ENCODE measurements at regions not wholly inside any gene's neighbourhood (a gene's known extent, or its start where the extent isn't known, plus 50 kb on each side); places are given as distances from the start of the nearest gene placed in this dataset.
A peak's percentile ranks its signal among the peaks of the same experiment; 100 is the strongest.

- Histone ChIP-seq H3K4me3 (no peak overlapping the region), H3K27me3 (replicated peaks) (peaks cover 3% of the 10 kb centered on the region; the same call in 1 of the 2 replicates), H3K4me1 (replicated peaks) (no peaks in the 10 kb centered on the region), H3K9me3 (replicated peaks) (no peaks in the 10 kb centered on the region; the same call in 1 of the 2 replicates), H3K36me3 (no peaks in the 10 kb centered on the region), H3K27ac (no peak overlapping the region)
- no peak for DNase-seq (ENCODE audit: low read depth in 1 of 2, low spot score in 2 of 2)
These were observed 568.2 kb downstream of the TUSC7 start for GRCh38 chr3:117277816-117278215.

GRCh38 chr3:117278424-117279190, 569.0 kb downstream of the TUSC7 start:
- H3K36me3 ChIP-seq, result no peaks in the 10 kb centered on the region
- H3K9me3 ChIP-seq (replicated peaks), result no peaks in the 10 kb centered on the region; the same call in 1 of the 2 replicates
- H3K27me3 ChIP-seq (replicated peaks), result peaks cover 3% of the 10 kb centered on the region; the same call in 1 of the 2 replicates
- peak in 1 of 2 experiments; percentile 4 for DNase-seq (ENCODE audit: low read depth in 1 of 2, low spot score in 2 of 2)
- H3K4me1 ChIP-seq (replicated peaks), result no peaks in the 10 kb centered on the region
- H3K27ac ChIP-seq, result no peak overlapping the region
- no peak overlapping the region for H3K4me3 ChIP-seq

GRCh38 chr3:117281371-117281770, 571.8 kb downstream of the TUSC7 start:
- no peak for DNase-seq (ENCODE audit: low read depth in 1 of 2, low spot score in 2 of 2)
- H3K9me3 ChIP-seq (replicated peaks), result no peaks in the 10 kb centered on the region; the same call in 1 of the 2 replicates
- H3K36me3 ChIP-seq, result no peaks in the 10 kb centered on the region
- H3K4me3 ChIP-seq, result no peak overlapping the region
- H3K27me3 ChIP-seq (replicated peaks), result no peaks in the 10 kb centered on the region; the same call in 1 of the 2 replicates
- no peak overlapping the region for H3K27ac ChIP-seq
- no peaks in the 10 kb centered on the region for H3K4me1 ChIP-seq (replicated peaks)

- Histone ChIP-seq H3K4me3 (no peak overlapping the region), H3K27ac (no peak overlapping the region), H3K36me3 (no peaks in the 10 kb centered on the region), H3K27me3 (replicated peaks) (no peaks in the 10 kb centered on the region; the same call in 1 of the 2 replicates), H3K4me1 (replicated peaks) (no peaks in the 10 kb centered on the region), H3K9me3 (replicated peaks) (no peaks in the 10 kb centered on the region; the same call in 1 of the 2 replicates)
- DNase-seq (ENCODE audit: low read depth in 1 of 2, low spot score in 2 of 2), result no peak
These were observed 573.0 kb downstream of the TUSC7 start for GRCh38 chr3:117282566-117282965.

GRCh38 chr3:117285737-117286136, 576.2 kb downstream of the TUSC7 start:
- DNase-seq (ENCODE audit: low read depth in 1 of 2, low spot score in 2 of 2), result no peak
- Histone ChIP-seq H3K4me3 (no peak overlapping the region), H3K4me1 (replicated peaks) (no peaks in the 10 kb centered on the region), H3K27ac (no peak overlapping the region), H3K36me3 (no peaks in the 10 kb centered on the region), H3K9me3 (replicated peaks) (no peaks in the 10 kb centered on the region), H3K27me3 (replicated peaks) (no peaks in the 10 kb centered on the region; the same call in 1 of the 2 replicates)

GRCh38 chr3:117286488-117286887, 576.9 kb downstream of the TUSC7 start:
- H3K27ac ChIP-seq, result no peak overlapping the region
- no peaks in the 10 kb centered on the region for H3K9me3 ChIP-seq (replicated peaks)
- no peaks in the 10 kb centered on the region for H3K36me3 ChIP-seq
- H3K4me1 ChIP-seq (replicated peaks), result no peaks in the 10 kb centered on the region
- H3K4me3 ChIP-seq, result no peak overlapping the region
- no peak for DNase-seq (ENCODE audit: low read depth in 1 of 2, low spot score in 2 of 2)
- no peaks in the 10 kb centered on the region for H3K27me3 ChIP-seq (replicated peaks)

- Histone ChIP-seq H3K27ac (no peak overlapping the region), H3K4me3 (no peak overlapping the region), H3K36me3 (no peaks in the 10 kb centered on the region), H3K4me1 (replicated peaks) (no peaks in the 10 kb centered on the region), H3K27me3 (replicated peaks) (no peaks in the 10 kb centered on the region), H3K9me3 (replicated peaks) (no peaks in the 10 kb centered on the region)
- no peak for DNase-seq (ENCODE audit: low read depth in 1 of 2, low spot score in 2 of 2)
These were observed 578.0 kb downstream of the TUSC7 start for GRCh38 chr3:117287602-117288001.

- Histone ChIP-seq H3K27ac (no peak overlapping the region), H3K36me3 (no peaks in the 10 kb centered on the region), H3K9me3 (replicated peaks) (no peaks in the 10 kb centered on the region), H3K4me3 (no peak overlapping the region), H3K4me1 (replicated peaks) (no peaks in the 10 kb centered on the region), H3K27me3 (replicated peaks) (no peaks in the 10 kb centered on the region)
- no peak for DNase-seq (ENCODE audit: low read depth in 1 of 2, low spot score in 2 of 2)
These were observed 581.9 kb downstream of the TUSC7 start for GRCh38 chr3:117291476-117291875.

GRCh38 chr3:117297065-117297464, 587.5 kb downstream of the TUSC7 start:
- DNase-seq (ENCODE audit: low read depth in 1 of 2, low spot score in 2 of 2), result no peak
- no peaks in the 10 kb centered on the region for H3K36me3 ChIP-seq

GRCh38 chr3:117297541-117297940, 588.0 kb downstream of the TUSC7 start:
- Histone ChIP-seq H3K27me3 (replicated peaks) (no peaks in the 10 kb centered on the region), H3K4me1 (replicated peaks) (no peaks in the 10 kb centered on the region)
- no peak for DNase-seq (ENCODE audit: low read depth in 1 of 2, low spot score in 2 of 2)

More at GRCh38 chr3:117297065-117297464, 587.5 kb downstream of the TUSC7 start:
- no peaks in the 10 kb centered on the region for H3K4me1 ChIP-seq (replicated peaks)
- H3K27me3 ChIP-seq (replicated peaks), result no peaks in the 10 kb centered on the region
- H3K4me3 ChIP-seq, result no peak overlapping the region
- H3K27ac ChIP-seq, result no peak overlapping the region
- H3K9me3 ChIP-seq (replicated peaks), result no peaks in the 10 kb centered on the region

GRCh38 chr3:117298273-117298672, 588.7 kb downstream of the TUSC7 start:
- Histone ChIP-seq H3K9me3 (replicated peaks) (no peaks in the 10 kb centered on the region), H3K4me1 (replicated peaks) (no peaks in the 10 kb centered on the region), H3K27me3 (replicated peaks) (no peaks in the 10 kb centered on the region), H3K4me3 (no peak overlapping the region), H3K36me3 (no peaks in the 10 kb centered on the region), H3K27ac (no peak overlapping the region)
- DNase-seq (ENCODE audit: low read depth in 1 of 2, low spot score in 2 of 2), result no peak

More at GRCh38 chr3:117297541-117297940, 588.0 kb downstream of the TUSC7 start:
- Histone ChIP-seq H3K9me3 (replicated peaks) (no peaks in the 10 kb centered on the region), H3K4me3 (no peak overlapping the region), H3K27ac (no peak overlapping the region), H3K36me3 (no peaks in the 10 kb centered on the region)

- Histone ChIP-seq H3K4me3 (no peak overlapping the region), H3K4me1 (replicated peaks) (no peaks in the 10 kb centered on the region), H3K27ac (no peak overlapping the region), H3K27me3 (replicated peaks) (no peaks in the 10 kb centered on the region), H3K9me3 (replicated peaks) (no peaks in the 10 kb centered on the region), H3K36me3 (no peaks in the 10 kb centered on the region)
- DNase-seq (ENCODE audit: low read depth in 1 of 2, low spot score in 2 of 2), result no peak
These were observed 592.8 kb downstream of the TUSC7 start for GRCh38 chr3:117302428-117302827.

- H3K27me3 ChIP-seq (replicated peaks), result no peaks in the 10 kb centered on the region
- H3K27ac ChIP-seq, result no peak overlapping the region
- H3K4me1 ChIP-seq (replicated peaks), result no peaks in the 10 kb centered on the region
- no peak overlapping the region for H3K4me3 ChIP-seq
- no peaks in the 10 kb centered on the region for H3K9me3 ChIP-seq (replicated peaks)
- no peaks in the 10 kb centered on the region for H3K36me3 ChIP-seq
- DNase-seq (ENCODE audit: low read depth in 1 of 2, low spot score in 2 of 2), result no peak
These were observed 593.9 kb downstream of the TUSC7 start for GRCh38 chr3:117303443-117303842.

- Histone ChIP-seq H3K4me3 (no peak overlapping the region), H3K27ac (no peak overlapping the region), H3K9me3 (replicated peaks) (no peaks in the 10 kb centered on the region), H3K4me1 (replicated peaks) (no peaks in the 10 kb centered on the region), H3K27me3 (replicated peaks) (no peaks in the 10 kb centered on the region), H3K36me3 (no peaks in the 10 kb centered on the region)
- DNase-seq (ENCODE audit: low read depth in 1 of 2, low spot score in 2 of 2), result no peak
These were observed 595.1 kb downstream of the TUSC7 start for GRCh38 chr3:117304681-117305080.
